PC-3 (cell line): ENCODE measurements at regions not wholly inside any gene's neighbourhood (a gene's known extent, or its start where the extent isn't known, plus 50 kb on each side); places are given as distances from the start of the nearest gene placed in this dataset.

Experiments
- ATAC-seq: fragments of 200-7000 bp; cut with Tn5 transposase; 2 replicates; pipeline ENCODE4 v1.9.1; 2020; ENCODE audit warnings: mild to moderate bottlenecking, moderate library complexity
- BruUV-seq: library from RNA; stranded (reverse); fragments of 400-500 nt; replicated peaks from 2 replicates; lab custom pipeline; 2021; lab: Mats Ljungman, UMichigan
- CTCF ChIA-PET: fragments of 300-600 bp; sonication (Branson Sonifier 250); formaldehyde crosslinking; loops from one replicate; lab custom pipeline; 2022; ENCODE audit warnings: antibody characterized with exemption; lab: Charles Lee
- POLR2A ChIA-PET: fragments of 300-600 bp; sonication (Branson Sonifier 250); formaldehyde crosslinking; loops from one replicate; lab custom pipeline; 2022; ENCODE audit warnings: antibody characterized with exemption; ENCODE audit not compliant: unreplicated experiment; lab: Charles Lee
- DNase-seq: peaks from one replicate; pipeline ENCODE4 v3.0.0-alpha.2; 2015
- H2AFZ ChIP-seq: fragments of 300-600 bp; sonication (generic); 2 replicates; pipeline ENCODE4 v1.6.0; 2016; ENCODE audit warnings: antibody characterized with exemption, low read length
- H3F3A ChIP-seq: fragments of 300-600 bp; sonication (generic); one replicate; pipeline ENCODE4 v1.6.0; 2017; ENCODE audit warnings: antibody characterized with exemption, low read length, control low read depth, mild to moderate bottlenecking; ENCODE audit not compliant: unreplicated experiment
- H3K27ac ChIP-seq: fragments of 300-600 bp; sonication (generic); 2 replicates; pipeline ENCODE4 v1.5.1; 2016; ENCODE audit warnings: mild to moderate bottlenecking, low read length
- H3K27me3 ChIP-seq: fragments of 300-600 bp; sonication (generic); 2 replicates; pipeline ENCODE4 v1.6.1; 2016; ENCODE audit warnings: low read length, mixed read lengths
- H3K36me3 ChIP-seq: fragments of 300-600 bp; sonication (generic); 2 replicates; pipeline ENCODE4 v1.6.1; 2016; ENCODE audit warnings: low read depth, mixed run types, low read length, mixed read lengths
- H3K4me1 ChIP-seq: fragments of 300-600 bp; sonication (generic); 2 replicates; pipeline ENCODE4 v1.5.1; 2016; ENCODE audit warnings: low read length; ENCODE audit not compliant: insufficient read depth
- H3K4me2 ChIP-seq: fragments of 300-600 bp; sonication (generic); 2 replicates; pipeline ENCODE4 v1.6.0; 2016; ENCODE audit warnings: low read length
- H3K4me3 ChIP-seq: fragments of 300-600 bp; sonication (generic); 2 replicates; pipeline ENCODE4 v1.5.1; 2016; ENCODE audit warnings: mild to moderate bottlenecking, low read length, mixed read lengths
- H3K79me2 ChIP-seq: fragments of 300-600 bp; sonication (generic); 2 replicates; pipeline ENCODE4 v1.6.1; 2017; ENCODE audit warnings: low read length, mixed read lengths
- H3K9ac ChIP-seq: fragments of 300-600 bp; sonication (generic); 2 replicates; pipeline ENCODE4 v1.6.0; 2016; ENCODE audit warnings: mild to moderate bottlenecking, low read length
- H3K9me2 ChIP-seq: fragments of 300-600 bp; sonication (generic); replicated peaks from 2 replicates; pipeline ENCODE4 v1.6.1; 2016; ENCODE audit warnings: mixed run types, low read length, mixed read lengths
- H3K9me3 ChIP-seq: fragments of 300-600 bp; sonication (generic); 2 replicates; pipeline ENCODE4 v1.6.1; 2016; ENCODE audit warnings: low read length, mixed read lengths
- H4K20me1 ChIP-seq: fragments of 300-600 bp; sonication (generic); 2 replicates; pipeline ENCODE4 v1.6.1; 2016; ENCODE audit warnings: low read length, mixed read lengths
- EZH2 ChIP-seq: fragments of 300-600 bp; sonication (generic); IDR thresholded peaks from one replicate; pipeline ENCODE4 v1.6.1; 2017; ENCODE audit warnings: antibody characterized with exemption, mild to moderate bottlenecking, low read length; ENCODE audit not compliant: unreplicated experiment
- EZH2phosphoT487 ChIP-seq: fragments of 300-600 bp; sonication (generic); IDR thresholded peaks from 2 replicates; pipeline ENCODE4 v1.6.1; 2018; ENCODE audit warnings: mild to moderate bottlenecking, antibody characterized with exemption, low read length, borderline replicate concordance
- intact Hi-C: fragments of 100-400 bp; cut with micrococcal nuclease; formaldehyde crosslinking; loops from 2 replicates; pipeline ENCODE4 v1.9.0; 2023
- TF ChIP-seq, protein P1 (sequence below): fragments of 300-600 bp; sonication (generic); conservative IDR thresholded peaks from 2 replicates; pipeline ENCODE4 v1.5.1; 2017; ENCODE audit warnings: antibody characterized with exemption, low read depth, mild to moderate bottlenecking, low read length

GRCh38 chr3:35987386-35987785 is 348.1 kb downstream of the ARPP21 start:
- Histone ChIP-seq H3F3A (no peaks in the 10 kb centered on the region), H2AFZ (no peak overlapping the region), H3K4me1 (no peaks in the 10 kb centered on the region), H3K27ac (no peak overlapping the region), H3K27me3 (peaks cover 5% of the 10 kb centered on the region; the same call in 1 of the 2 replicates), H3K4me2 (no peak overlapping the region), H3K36me3 (no peaks in the 10 kb centered on the region), H3K9ac (no peak overlapping the region), H3K9me3 (no peaks in the 10 kb centered on the region), H3K9me2 (no peaks in the 10 kb centered on the region), H3K4me3 (no peak overlapping the region), H3K79me2 (no peaks in the 10 kb centered on the region), H4K20me1 (no peaks in the 10 kb centered on the region)
- POLR2A ChIA-PET: no interaction called here
- TF ChIP-seq, protein P1, sequence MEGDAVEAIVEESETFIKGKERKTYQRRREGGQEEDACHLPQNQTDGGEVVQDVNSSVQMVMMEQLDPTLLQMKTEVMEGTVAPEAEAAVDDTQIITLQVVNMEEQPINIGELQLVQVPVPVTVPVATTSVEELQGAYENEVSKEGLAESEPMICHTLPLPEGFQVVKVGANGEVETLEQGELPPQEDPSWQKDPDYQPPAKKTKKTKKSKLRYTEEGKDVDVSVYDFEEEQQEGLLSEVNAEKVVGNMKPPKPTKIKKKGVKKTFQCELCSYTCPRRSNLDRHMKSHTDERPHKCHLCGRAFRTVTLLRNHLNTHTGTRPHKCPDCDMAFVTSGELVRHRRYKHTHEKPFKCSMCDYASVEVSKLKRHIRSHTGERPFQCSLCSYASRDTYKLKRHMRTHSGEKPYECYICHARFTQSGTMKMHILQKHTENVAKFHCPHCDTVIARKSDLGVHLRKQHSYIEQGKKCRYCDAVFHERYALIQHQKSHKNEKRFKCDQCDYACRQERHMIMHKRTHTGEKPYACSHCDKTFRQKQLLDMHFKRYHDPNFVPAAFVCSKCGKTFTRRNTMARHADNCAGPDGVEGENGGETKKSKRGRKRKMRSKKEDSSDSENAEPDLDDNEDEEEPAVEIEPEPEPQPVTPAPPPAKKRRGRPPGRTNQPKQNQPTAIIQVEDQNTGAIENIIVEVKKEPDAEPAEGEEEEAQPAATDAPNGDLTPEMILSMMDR: no peak
- no peak for TF ChIP-seq EZH2phosphoT487
- TF ChIP-seq EZH2: no peak
- intact Hi-C loops: no loop called here
- CTCF ChIA-PET: no interaction called here
- ATAC-seq (no peak), DNase-seq (no peak)
- BruUV-seq: no TSS peak

DNA sequence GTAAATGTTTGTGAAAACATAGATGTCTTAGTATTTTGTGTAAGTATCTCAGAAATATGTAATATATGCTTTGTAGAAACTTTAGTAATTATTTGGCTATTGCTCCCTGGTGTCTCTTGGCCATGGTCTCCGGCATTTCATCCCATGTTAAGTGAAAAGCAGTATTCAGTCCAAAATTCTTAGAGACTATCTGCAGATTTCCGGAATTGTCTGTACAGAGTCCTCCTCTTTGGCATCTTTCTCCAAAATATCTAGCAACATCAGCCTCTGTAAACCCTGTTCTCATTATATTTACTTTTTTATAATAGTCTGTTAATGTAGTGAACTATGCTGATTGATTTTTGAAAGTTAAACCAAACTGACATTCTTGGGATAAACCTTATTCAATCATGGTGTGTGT is 352.7 kb downstream of the ARPP21 start:
- POLR2A ChIA-PET: no interaction called here
- no peak overlapping the region for H3K9ac ChIP-seq
- ATAC-seq: no peak
- H3F3A ChIP-seq: no peaks in the 10 kb centered on the region
- CTCF ChIA-PET: no interaction called here
- no peak overlapping the region for H3K4me3 ChIP-seq
- H3K4me1 ChIP-seq: no peaks in the 10 kb centered on the region
- no peaks in the 10 kb centered on the region for H3K9me3 ChIP-seq
- BruUV-seq: no TSS peak
- no peak overlapping the region for H3K27ac ChIP-seq
- DNase-seq: no peak
- no peaks in the 10 kb centered on the region for H4K20me1 ChIP-seq
- TF ChIP-seq EZH2phosphoT487 (no peak), EZH2 (no peak)
- TF ChIP-seq, protein P1: no peak
- H2AFZ ChIP-seq: no peak overlapping the region
- H3K79me2 ChIP-seq: no peaks in the 10 kb centered on the region
- H3K9me2 ChIP-seq: no peaks in the 10 kb centered on the region
- intact Hi-C loops: no loop called here
- H3K4me2 ChIP-seq: no peak overlapping the region
- H3K27me3 ChIP-seq: no peaks in the 10 kb centered on the region
- no peaks in the 10 kb centered on the region for H3K36me3 ChIP-seq

DNA sequence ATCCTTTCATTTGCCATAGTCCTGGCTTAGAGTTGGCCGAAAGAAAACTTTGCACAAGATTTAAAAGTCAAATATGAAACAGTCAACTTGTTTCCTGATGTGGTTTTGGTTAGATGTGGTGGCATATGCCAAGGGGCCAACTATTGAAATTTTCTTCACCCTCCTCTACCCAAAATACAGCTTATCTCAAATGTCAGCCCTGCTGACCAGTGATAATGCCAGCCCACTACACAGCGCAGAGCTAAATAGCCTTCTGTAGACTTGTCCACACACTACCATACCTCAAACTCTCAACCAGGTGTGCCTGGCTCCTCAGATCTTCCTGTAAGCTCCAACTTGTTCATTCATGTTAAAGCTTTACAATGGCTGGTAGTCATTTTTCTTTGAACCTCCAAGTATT is 368.5 kb upstream of the STAC start:
- ChIA-PET CTCF (no interaction called here), POLR2A (no interaction called here)
- no peak for DNase-seq

More for the DNA sequence above, 368.5 kb upstream of the STAC start:
- Histone ChIP-seq H3K9me3 (no peaks in the 10 kb centered on the region), H2AFZ (no peak overlapping the region), H3K4me2 (no peak overlapping the region), H3K9ac (no peak overlapping the region), H3K27me3 (0 out of 2 replicates have a peak, but pooled peaks cover 3% of the 10 kb centered on the region), H3F3A (no peaks in the 10 kb centered on the region), H3K9me2 (no peaks in the 10 kb centered on the region), H3K79me2 (no peaks in the 10 kb centered on the region), H3K4me1 (no peaks in the 10 kb centered on the region), H3K27ac (no peak overlapping the region), H3K4me3 (no peak overlapping the region), H4K20me1 (no peaks in the 10 kb centered on the region), H3K36me3 (no peaks in the 10 kb centered on the region)
- intact Hi-C loops: no loop called here
- no TSS peak for BruUV-seq
- TF ChIP-seq EZH2: no peak
- TF ChIP-seq, protein P1: no peak
- no peak for TF ChIP-seq EZH2phosphoT487
- no peak for ATAC-seq
